Pancreas (tissue), 10 donors: ENCODE measurements at regions not wholly inside any gene's neighbourhood (a gene's known extent, or its start where the extent isn't known, plus 50 kb on each side); places are given as distances from the start of the nearest gene placed in this dataset.

Experiments
- ATAC-seq, 4 donors: fragments of 200-7000 bp; cut with Tn5 transposase; one replicate each; pipeline versions ENCODE4 v1.8.0 to v1.9.1; 2020; ENCODE audit warnings: mild to moderate bottlenecking in 4 of 4, moderate library complexity in 4 of 4
- DNase-seq, 6 donors: peaks; one replicate each; pipeline ENCODE4 v3.0.0-alpha.2; 2020
- FAIRE-seq: peaks from 2 replicates; lab custom pipeline; 2012; peaks lifted over from hg19 to GRCh38; lab: Jason Lieb, UNC
- H3K27ac ChIP-seq, 4 donors: fragments of 200-600 bp; sonication (generic); 1 replicate in 3 of 4; 2 replicates in 1 of 4; pipeline versions ENCODE4 v1.5.0 to v1.8.0; 2020
- H3K27me3 ChIP-seq, 4 donors: fragments of 200-600 bp; one replicate each; pipeline ENCODE4 v1.8.0; 2021
- H3K36me3 ChIP-seq, 3 donors: fragments of 200-600 bp; sonication (generic) in 1 of 3; one replicate each; pipeline versions ENCODE4 v1.5.0 to v1.8.0; 2020 to 2021
- H3K4me1 ChIP-seq, 3 donors: fragments of 200-600 bp; one replicate each; pipeline ENCODE4 v1.8.0; 2021
- H3K4me3 ChIP-seq, 4 donors: fragments of 200-600 bp; sonication (generic) in 2 of 4; one replicate each; pipeline versions ENCODE4 v1.5.0 to v1.8.0; 2020 to 2021
- H3K9me3 ChIP-seq, 4 donors: fragments of 200-600 bp; one replicate each; pipeline ENCODE4 v1.8.0; 2021
- CTCF ChIP-seq, 4 donors: fragments of 200-600 bp; sonication (generic) in 3 of 4; IDR thresholded peaks; one replicate each; pipeline versions ENCODE4 v1.5.0 to v1.8.0; 2021; ENCODE audit warnings: antibody characterized with exemption in 4 of 4
- WGBS, 2 donors: extraction: QIAGEN DNeasy Blood & Tissue Kit; methylation state at CpG; one replicate each; pipeline ENCODE4 v1.1.7; 2013; 5-methylcytosine and 5-hydroxymethylcytosine counted together
- intact Hi-C, 3 donors: fragments of 100-400 bp; cut with DNase I; formaldehyde crosslinking; loops; one replicate each; pipeline versions ENCODE4 v1.11.1 to v1.14.2; 2022
- donor health status: healthy with polysubstance abuse.
- donor health status: DM: no; HTN: no; CAD: no; lungs with moderate emphysema.
- donor health status: DM: no; HTN: no; CAD: no.
- donor health status: control.
- donor health status: control.
- donor health status: Bipolar disorder and iron deficiency.
- donor health status: DM: yes; HTN: yes; CAD: no.
- donor health status: DM: no; HTN: no; CAD: no.
- donor health status: DM: no; HTN: no; CAD: no.
- donor health status: DM: yes; HTN: yes; CAD: no.

DNA sequence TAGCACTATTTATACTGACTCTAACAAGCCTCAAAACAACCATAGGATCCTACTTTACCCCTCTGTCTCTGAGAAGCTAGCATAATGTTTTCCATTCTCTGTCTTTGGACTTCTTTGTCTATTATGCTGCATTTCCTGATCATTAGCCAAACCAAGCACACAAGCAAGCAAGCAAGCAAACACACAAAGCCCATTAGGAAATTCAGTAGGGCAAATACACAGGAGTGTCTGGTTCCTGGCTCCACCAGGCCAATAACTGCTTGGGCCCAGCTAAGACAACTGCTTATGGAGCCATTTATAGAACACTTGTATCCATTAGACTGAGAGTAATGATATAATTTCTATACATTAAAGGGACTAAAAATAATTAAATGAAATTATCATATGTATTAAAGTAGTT lies 952.9 kb upstream of the EPHA7 start:
- no peak for ATAC-seq
- no peak overlapping the region for H3K4me3 ChIP-seq
- H3K27ac ChIP-seq, result no peak overlapping the region
- H3K9me3 ChIP-seq, result no peaks in the 10 kb centered on the region
- intact Hi-C loops, result no loop called here
- TF ChIP-seq CTCF (IDR thresholded peaks at IDR 0.05), result no peak
- H3K36me3 ChIP-seq, result no peaks in the 10 kb centered on the region
- DNase-seq, result no peak
- H3K4me1 ChIP-seq, result no peaks in the 10 kb centered on the region
- FAIRE-seq, result no peak
- no peaks in the 10 kb centered on the region for H3K27me3 ChIP-seq

- intact Hi-C loops, result no loop called here
- TF ChIP-seq CTCF (IDR thresholded peaks at IDR 0.05), result no peak
- Histone ChIP-seq H3K9me3 (no peaks in the 10 kb centered on the region), H3K4me1 (no peaks in the 10 kb centered on the region), H3K27me3 (no peaks in the 10 kb centered on the region), H3K4me3 (no peak overlapping the region), H3K36me3 (no peaks in the 10 kb centered on the region), H3K27ac (no peak overlapping the region)
- 13 to 26% methylated on average over 1 of the region's 1 CpG for WGBS, 2 donors
- ATAC-seq (no peak), FAIRE-seq (no peak), DNase-seq (no peak)
Measured at GRCh38 chr6:94367316-94367715, 948.0 kb upstream of the EPHA7 start.

DNA sequence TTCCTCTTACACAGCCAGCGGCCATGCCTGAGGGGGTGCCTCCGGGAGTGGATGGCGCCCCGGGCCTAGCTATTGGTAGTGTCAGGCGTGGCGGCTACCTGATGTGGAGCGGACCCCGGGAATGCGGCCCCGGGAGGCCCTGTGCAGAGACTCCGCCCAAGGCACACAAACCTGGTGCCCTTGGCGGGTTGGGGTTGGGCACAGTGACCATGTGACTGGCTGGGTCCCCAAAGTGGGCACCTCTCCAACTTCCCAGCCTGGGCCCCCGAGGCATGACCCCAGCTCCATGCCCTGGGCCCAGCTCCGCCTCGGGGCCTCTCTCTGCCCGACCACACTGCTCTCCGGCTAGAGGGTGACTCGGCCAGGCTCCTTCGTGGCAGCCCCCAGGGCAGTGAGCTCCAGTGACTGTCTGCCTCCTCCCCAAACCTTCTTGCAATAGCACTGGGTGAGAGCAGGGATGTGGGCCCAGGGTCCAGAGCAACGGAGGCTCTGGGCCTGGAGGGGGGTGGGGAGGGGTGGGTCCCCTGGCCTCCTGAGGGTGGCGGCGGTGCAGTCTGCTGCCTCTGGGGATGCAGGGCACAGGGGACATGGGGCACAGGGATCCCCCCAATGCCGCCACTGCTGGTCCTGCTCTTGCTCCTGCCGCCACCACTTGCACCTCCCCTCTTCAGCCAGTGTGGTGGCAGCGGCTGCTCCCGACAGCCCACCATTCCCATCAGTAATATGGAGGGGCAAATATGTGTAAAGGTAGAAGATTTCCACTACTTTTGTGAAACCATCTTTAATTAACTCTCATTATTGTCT lies 942.9 kb upstream of the EPHA7 start:
- Histone ChIP-seq H3K4me1 (no peaks in the 10 kb centered on the region), H3K36me3 (no peaks in the 10 kb centered on the region), H3K27me3 (no peaks in the 10 kb centered on the region), H3K9me3 (no peaks in the 10 kb centered on the region), H3K4me3 (no peak overlapping the region), H3K27ac (no peak overlapping the region)
- ATAC-seq (no peak), FAIRE-seq (no peak), DNase-seq (peak in 3 of 6 donors; percentile 22 to 80 (median 49))
- intact Hi-C loops, result no loop called here
- no peak for TF ChIP-seq CTCF (IDR thresholded peaks at IDR 0.05)
- WGBS, 2 donors, result 93 to 98% methylated on average over 26 of the region's 26 CpGs

GRCh38 chr6:94361304-94362060 lies 942.1 kb upstream of the EPHA7 start:
- DNase-seq, result peak in 3 of 6 donors; percentile 12 to 57 (median 13)
- Histone ChIP-seq H3K4me1 (no peaks in the 10 kb centered on the region), H3K9me3 (no peaks in the 10 kb centered on the region), H3K27me3 (no peaks in the 10 kb centered on the region), H3K4me3 (no peak overlapping the region), H3K36me3 (no peaks in the 10 kb centered on the region), H3K27ac (no peak overlapping the region)
- 86 to 88% methylated on average over 10 of the region's 10 CpGs for WGBS, 2 donors
- no peak for FAIRE-seq
- intact Hi-C loops, result no loop called here
- ATAC-seq, result no peak
- no peak for TF ChIP-seq CTCF (IDR thresholded peaks at IDR 0.05)
